ENCODE measurements at regions not wholly inside any gene's neighbourhood (a gene's known extent, or its start where the extent isn't known, plus 50 kb on each side); places are given as distances from the start of the nearest gene placed in this dataset.
"Not testable (repeated sequence)": the region's sequence is repeated elsewhere in the genome, so short reads cannot be mapped to it uniquely, and the experiment has no call there.

GRCh38 chr4:9604893-9605190 is 160.6 kb downstream of the DEFB131A start:
- DNase-seq = not testable (repeated sequence)

- no peak for DNase-seq
Measured at GRCh38 chr4:9608300-9608699, 164.1 kb downstream of the DEFB131A start.

GRCh38 chr4:9610321-9610720 is 166.1 kb downstream of the DEFB131A start:
- not testable (repeated sequence) for DNase-seq

GRCh38 chr4:9611101-9611500 is 166.9 kb downstream of the DEFB131A start:
- DNase-seq = no peak

GRCh38 chr4:9636411-9636810 is 145.0 kb upstream of the DRD5 start:
- DNase-seq = not testable (repeated sequence)

GRCh38 chr4:9659678-9660077 is 121.8 kb upstream of the DRD5 start:
- DNase-seq = not testable (repeated sequence)

GRCh38 chr4:9660955-9661354 is 120.5 kb upstream of the DRD5 start:
- DNase-seq = not testable (repeated sequence)

GRCh38 chr4:9670725-9671124 is 110.7 kb upstream of the DRD5 start:
- not testable (repeated sequence) for DNase-seq

- not testable (repeated sequence) for DNase-seq
Measured at GRCh38 chr4:9677357-9677756, 104.1 kb upstream of the DRD5 start.

GRCh38 chr4:9679704-9680478 is 101.5 kb upstream of the DRD5 start:
- DNase-seq = no peak

- DNase-seq = not testable (repeated sequence)
Measured at GRCh38 chr4:9683174-9683573, 98.3 kb upstream of the DRD5 start.

GRCh38 chr4:9685016-9685415 is 96.4 kb upstream of the DRD5 start:
- not testable (repeated sequence) for DNase-seq

- DNase-seq = no peak
Measured at GRCh38 chr4:9685692-9686091, 95.7 kb upstream of the DRD5 start.

- DNase-seq = not testable (repeated sequence)
Measured at GRCh38 chr4:9690636-9691237, 90.7 kb upstream of the DRD5 start.

- peak; percentile 93 for DNase-seq
Measured at GRCh38 chr4:9691238-9692065, 90.0 kb upstream of the DRD5 start.

GRCh38 chr4:9692791-9693491 is 88.5 kb upstream of the DRD5 start:
- not testable (repeated sequence) for DNase-seq

- not testable (repeated sequence) for DNase-seq
Measured at GRCh38 chr4:9694403-9694802, 87.0 kb upstream of the DRD5 start.

- not testable (repeated sequence) for DNase-seq
Measured at GRCh38 chr4:9695994-9696393, 85.4 kb upstream of the DRD5 start.

- not testable (repeated sequence) for DNase-seq
Measured at GRCh38 chr4:9696561-9696960, 84.9 kb upstream of the DRD5 start.

- DNase-seq = not testable (repeated sequence)
Measured at GRCh38 chr4:9702019-9702418, 79.4 kb upstream of the DRD5 start.

- not testable (repeated sequence) for DNase-seq
Measured at GRCh38 chr4:9702696-9703095, 78.7 kb upstream of the DRD5 start.

- DNase-seq = no peak
Measured at GRCh38 chr4:9703391-9703790, 78.0 kb upstream of the DRD5 start.

GRCh38 chr4:9704126-9704525 is 77.3 kb upstream of the DRD5 start:
- not testable (repeated sequence) for DNase-seq
